ENCODE measurements at regions not wholly inside any gene's neighbourhood (a gene's known extent, or its start where the extent isn't known, plus 50 kb on each side); places are given as distances from the start of the nearest gene placed in this dataset.
"Not testable (repeated sequence)": the region's sequence is repeated elsewhere in the genome, so short reads cannot be mapped to it uniquely, and the experiment has no call there.

DNA sequence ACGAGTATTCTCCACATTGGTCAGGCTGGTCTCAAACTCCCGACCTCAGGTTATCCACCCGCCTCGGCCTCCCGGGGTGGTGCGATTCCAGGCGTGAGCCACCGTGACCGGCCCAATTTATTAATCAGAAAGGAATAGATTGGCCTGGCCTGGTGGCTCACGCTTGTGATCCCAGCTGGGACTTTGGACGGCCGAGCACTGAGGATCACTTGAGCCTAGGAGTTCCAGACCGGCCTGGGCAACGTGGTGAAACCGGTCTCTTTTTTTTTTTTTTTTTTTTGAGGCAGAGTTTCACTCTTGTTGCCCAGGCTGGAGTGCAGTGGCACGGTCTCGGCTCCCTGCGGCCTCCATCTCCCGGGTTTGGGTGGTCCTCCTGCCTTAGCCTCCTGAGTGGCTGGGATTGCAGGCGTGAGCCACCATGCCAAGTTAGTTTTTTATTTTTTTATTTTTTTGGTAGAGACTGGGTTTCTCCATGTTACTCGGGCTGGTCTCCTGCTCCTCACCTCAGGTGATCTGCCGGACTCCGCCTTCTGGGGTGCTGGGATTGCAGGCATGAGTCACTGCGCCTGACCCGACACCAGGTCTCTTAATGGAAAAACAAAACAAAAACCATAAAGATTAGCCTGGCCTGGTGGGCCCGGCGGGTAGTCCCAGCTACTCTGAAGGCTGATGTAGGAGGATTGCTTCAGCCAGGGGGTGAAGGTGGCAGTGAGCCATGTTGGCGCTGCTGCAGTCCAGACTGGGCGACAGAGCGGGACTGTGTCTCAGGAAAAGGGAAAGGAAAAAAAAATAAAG lies 141.0 kb downstream of the GOLGA6L22 start:
- H3K4me3 ChIP-seq (ENCODE audit: low read depth, low read length, poor library complexity, severe bottlenecking); intact Hi-C loops (cut with micrococcal nuclease; ENCODE audit: unreplicated experiment); H3K9me2 ChIP-seq (ENCODE audit: insufficient read depth, low read length); H3K36me3 ChIP-seq (ENCODE audit: insufficient read depth, low read length); H3K9me3 ChIP-seq (ENCODE audit: low read length); H3K4me1 ChIP-seq (ENCODE audit: insufficient read depth, low read length, poor library complexity, severe bottlenecking); H4K20me1 ChIP-seq (ENCODE audit: insufficient read depth, low read length); H3K27ac ChIP-seq (ENCODE audit: low read depth, low read length, poor library complexity, severe bottlenecking); BruUV-seq (replicated peaks); H2AFZ ChIP-seq (ENCODE audit: low read length); DNase-seq (ENCODE audit: low spot score); CTCF ChIA-PET (ENCODE audit: unreplicated experiment); H3K4me2 ChIP-seq (ENCODE audit: low read length); POLR2A ChIA-PET; H3K79me2 ChIP-seq (ENCODE audit: insufficient read depth, low read depth, low read length): not testable (repeated sequence)

DNA sequence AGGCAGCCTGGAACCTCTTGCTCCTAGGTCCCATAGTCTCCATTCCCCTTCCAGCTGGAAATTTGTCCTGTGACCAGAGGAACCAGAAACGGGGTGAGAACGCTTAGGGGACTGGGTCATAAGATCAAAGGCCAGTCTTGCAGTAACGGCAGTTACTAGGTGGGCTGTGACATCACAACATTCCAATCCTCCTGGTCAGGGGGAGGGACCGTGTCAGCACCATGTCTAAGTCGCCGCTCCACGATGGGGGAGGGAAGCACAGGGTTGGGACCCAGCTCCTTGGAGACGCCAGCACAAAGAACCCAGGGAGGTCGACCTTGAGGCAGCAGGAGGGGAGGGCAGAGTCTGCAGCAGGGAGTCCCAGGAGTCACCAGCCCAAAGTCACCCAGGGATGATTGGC lies 158.3 kb downstream of the GOLGA6L22 start:
- H3K36me3 ChIP-seq (ENCODE audit: insufficient read depth, low read length); intact Hi-C loops (cut with micrococcal nuclease; ENCODE audit: unreplicated experiment); CTCF ChIA-PET (ENCODE audit: unreplicated experiment); H4K20me1 ChIP-seq (ENCODE audit: insufficient read depth, low read length); H2AFZ ChIP-seq (ENCODE audit: low read length); POLR2A ChIA-PET; BruUV-seq (replicated peaks); H3K4me1 ChIP-seq (ENCODE audit: insufficient read depth, low read length, poor library complexity, severe bottlenecking); H3K9me3 ChIP-seq (ENCODE audit: low read length); H3K4me3 ChIP-seq (ENCODE audit: low read depth, low read length, poor library complexity, severe bottlenecking); H3K4me2 ChIP-seq (ENCODE audit: low read length); DNase-seq (ENCODE audit: low spot score); H3K79me2 ChIP-seq (ENCODE audit: insufficient read depth, low read depth, low read length); H3K9me2 ChIP-seq (ENCODE audit: insufficient read depth, low read length); H3K27ac ChIP-seq (ENCODE audit: low read depth, low read length, poor library complexity, severe bottlenecking): not testable (repeated sequence)

DNA sequence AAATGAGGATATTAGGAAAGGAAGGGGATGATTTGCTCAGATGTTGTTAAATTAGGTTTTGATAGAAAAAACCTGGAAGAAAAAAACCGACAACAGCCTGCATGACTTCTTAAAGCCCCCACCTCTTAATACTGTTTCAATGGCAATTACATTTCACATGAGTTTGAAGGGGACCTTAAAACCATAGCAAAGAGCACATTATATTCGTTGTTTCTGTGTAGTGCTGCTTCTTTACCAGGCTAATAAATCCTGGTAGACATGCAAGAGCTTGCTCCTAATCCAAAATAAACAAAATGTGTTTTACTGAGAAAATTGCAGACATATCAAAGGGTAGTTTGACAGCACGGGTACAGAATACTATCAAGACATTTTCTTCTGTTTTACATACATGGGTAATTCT lies 154.7 kb upstream of the NIPA1 start:
- intact Hi-C loops (cut with micrococcal nuclease; ENCODE audit: unreplicated experiment); POLR2A ChIA-PET: not testable (repeated sequence)

DNA sequence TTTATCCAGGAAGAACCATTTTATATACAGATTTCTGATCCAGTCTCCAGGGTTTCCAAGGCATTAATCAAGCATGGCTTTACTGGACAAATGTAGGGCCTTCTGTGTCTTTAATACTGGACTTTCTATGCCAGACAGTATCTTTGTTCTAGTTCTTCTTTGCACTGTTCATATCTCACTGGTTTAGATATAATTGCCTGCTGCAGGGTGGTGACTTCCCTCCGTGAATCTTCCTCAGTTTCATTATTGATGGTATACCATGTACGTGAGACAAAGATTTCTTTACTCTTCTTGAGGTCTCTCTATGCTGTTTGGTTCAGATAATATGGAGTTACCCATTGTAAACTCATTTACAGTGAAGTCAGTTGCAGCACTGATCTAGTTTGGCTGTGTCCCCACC lies 146.5 kb upstream of the NIPA1 start:
- H4K20me1 ChIP-seq (ENCODE audit: insufficient read depth, low read length); H3K4me3 ChIP-seq (ENCODE audit: low read depth, low read length, poor library complexity, severe bottlenecking); H3K4me1 ChIP-seq (ENCODE audit: insufficient read depth, low read length, poor library complexity, severe bottlenecking); H3K9me2 ChIP-seq (ENCODE audit: insufficient read depth, low read length); CTCF ChIA-PET (ENCODE audit: unreplicated experiment); H3K27ac ChIP-seq (ENCODE audit: low read depth, low read length, poor library complexity, severe bottlenecking); H3K4me2 ChIP-seq (ENCODE audit: low read length); BruUV-seq (replicated peaks); H2AFZ ChIP-seq (ENCODE audit: low read length); intact Hi-C loops (cut with micrococcal nuclease; ENCODE audit: unreplicated experiment); POLR2A ChIA-PET; DNase-seq (ENCODE audit: low spot score); H3K9me3 ChIP-seq (ENCODE audit: low read length); H3K79me2 ChIP-seq (ENCODE audit: insufficient read depth, low read depth, low read length); H3K36me3 ChIP-seq (ENCODE audit: insufficient read depth, low read length): not testable (repeated sequence)

More for the DNA sequence above, 154.7 kb upstream of the NIPA1 start:
- H3K9me3 ChIP-seq (ENCODE audit: low read length); CTCF ChIA-PET (ENCODE audit: unreplicated experiment); H2AFZ ChIP-seq (ENCODE audit: low read length); H3K9me2 ChIP-seq (ENCODE audit: insufficient read depth, low read length); DNase-seq (ENCODE audit: low spot score); H4K20me1 ChIP-seq (ENCODE audit: insufficient read depth, low read length); H3K36me3 ChIP-seq (ENCODE audit: insufficient read depth, low read length); BruUV-seq (replicated peaks); H3K27ac ChIP-seq (ENCODE audit: low read depth, low read length, poor library complexity, severe bottlenecking); H3K79me2 ChIP-seq (ENCODE audit: insufficient read depth, low read depth, low read length); H3K4me1 ChIP-seq (ENCODE audit: insufficient read depth, low read length, poor library complexity, severe bottlenecking); H3K4me3 ChIP-seq (ENCODE audit: low read depth, low read length, poor library complexity, severe bottlenecking); H3K4me2 ChIP-seq (ENCODE audit: low read length): not testable (repeated sequence)

DNA sequence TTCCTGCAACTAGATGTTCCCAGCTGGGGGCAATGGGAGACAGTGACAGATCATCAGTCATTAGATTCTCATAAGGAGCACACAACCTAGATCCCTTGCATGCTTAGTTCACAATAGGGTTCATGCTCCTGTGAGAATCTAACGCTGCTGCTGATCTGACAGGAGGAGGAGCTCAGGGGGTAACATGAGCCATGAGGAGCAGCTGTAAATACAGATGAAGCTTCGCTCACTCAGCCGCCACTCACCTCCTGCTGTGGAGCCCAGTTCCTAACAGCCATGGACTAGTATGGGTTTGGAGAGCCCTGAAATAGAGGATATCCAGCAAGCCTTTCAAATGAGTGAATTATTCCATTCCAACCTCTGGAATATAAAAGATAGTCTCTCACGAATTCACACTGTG lies 137.0 kb upstream of the NIPA1 start:
- H3K79me2 ChIP-seq (ENCODE audit: insufficient read depth, low read depth, low read length); CTCF ChIA-PET (ENCODE audit: unreplicated experiment); H3K4me1 ChIP-seq (ENCODE audit: insufficient read depth, low read length, poor library complexity, severe bottlenecking); H3K4me2 ChIP-seq (ENCODE audit: low read length); H3K9me3 ChIP-seq (ENCODE audit: low read length); H3K36me3 ChIP-seq (ENCODE audit: insufficient read depth, low read length); H4K20me1 ChIP-seq (ENCODE audit: insufficient read depth, low read length); DNase-seq (ENCODE audit: low spot score); H3K27ac ChIP-seq (ENCODE audit: low read depth, low read length, poor library complexity, severe bottlenecking); H2AFZ ChIP-seq (ENCODE audit: low read length); intact Hi-C loops (cut with micrococcal nuclease; ENCODE audit: unreplicated experiment); H3K9me2 ChIP-seq (ENCODE audit: insufficient read depth, low read length); H3K4me3 ChIP-seq (ENCODE audit: low read depth, low read length, poor library complexity, severe bottlenecking); BruUV-seq (replicated peaks); POLR2A ChIA-PET: not testable (repeated sequence)

DNA sequence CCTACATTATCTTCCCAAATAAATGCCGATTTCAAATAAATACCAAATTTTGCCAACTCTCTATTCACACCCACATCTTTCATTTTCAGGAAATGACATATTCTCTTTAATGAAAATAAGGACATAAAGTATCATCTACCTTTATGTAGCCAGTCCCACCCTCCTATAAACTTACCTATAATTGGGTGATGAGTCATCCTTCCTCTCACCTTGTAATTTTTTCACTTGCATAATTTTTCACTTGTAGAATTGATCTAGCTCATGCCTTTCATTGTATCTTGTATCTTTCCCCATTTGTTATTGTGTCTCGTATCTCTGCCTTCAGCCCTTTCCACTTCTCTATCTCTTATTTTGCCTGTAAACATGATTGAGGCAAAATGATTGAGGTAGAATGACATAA lies 135.3 kb upstream of the NIPA1 start:
- H2AFZ ChIP-seq (ENCODE audit: low read length); H3K9me3 ChIP-seq (ENCODE audit: low read length); H3K9me2 ChIP-seq (ENCODE audit: insufficient read depth, low read length); H4K20me1 ChIP-seq (ENCODE audit: insufficient read depth, low read length); H3K4me2 ChIP-seq (ENCODE audit: low read length); DNase-seq (ENCODE audit: low spot score); H3K4me1 ChIP-seq (ENCODE audit: insufficient read depth, low read length, poor library complexity, severe bottlenecking); H3K27ac ChIP-seq (ENCODE audit: low read depth, low read length, poor library complexity, severe bottlenecking); BruUV-seq (replicated peaks); H3K4me3 ChIP-seq (ENCODE audit: low read depth, low read length, poor library complexity, severe bottlenecking); CTCF ChIA-PET (ENCODE audit: unreplicated experiment); H3K36me3 ChIP-seq (ENCODE audit: insufficient read depth, low read length); H3K79me2 ChIP-seq (ENCODE audit: insufficient read depth, low read depth, low read length); intact Hi-C loops (cut with micrococcal nuclease; ENCODE audit: unreplicated experiment): not testable (repeated sequence)
- POLR2A ChIA-PET: interaction anchor here (0.6 kb wide), 1 partner anchor 29 kb away, joined by 3 read pairs; no protein-coding TSS in a partner anchor
